ENCODE measurements at regions not wholly inside any gene's neighbourhood (a gene's known extent, or its start where the extent isn't known, plus 50 kb on each side); places are given as distances from the start of the nearest gene placed in this dataset.

DNA sequence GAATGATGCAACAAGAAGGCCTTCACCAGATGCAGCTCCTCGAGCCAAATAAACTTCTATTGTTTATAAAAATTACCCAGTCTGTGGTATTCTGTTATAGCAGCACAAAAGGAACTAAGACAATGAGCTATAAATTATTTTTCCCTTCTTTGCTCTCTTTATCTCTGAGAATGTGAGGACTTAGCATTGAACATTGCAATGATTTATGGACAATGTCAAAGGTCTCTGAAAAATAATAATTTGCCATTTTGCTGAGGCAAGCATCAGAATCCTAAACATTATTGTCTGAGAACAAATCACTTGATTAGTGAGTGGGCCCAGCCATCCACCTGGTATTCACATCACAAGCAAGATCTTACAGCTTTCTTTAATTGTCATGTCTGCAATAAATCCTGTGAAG, 95.4 kb upstream of the SSBP2 start:
- no peaks in the 10 kb centered on the region for H3K27me3 ChIP-seq (replicated peaks)
- no peak for TF ChIP-seq CTCF (IDR thresholded peaks at IDR 0.05; ENCODE audit: low read depth, low read length, missing control alignments)
- no peaks in the 10 kb centered on the region for H3K36me3 ChIP-seq (replicated peaks)
- DNase-seq: no peak
- H3K4me3 ChIP-seq (ENCODE audit: low read depth, low read length): no peak overlapping the region
- no peak overlapping the region for H3K27ac ChIP-seq
- in situ Hi-C loops (cut with HindIII; ENCODE audit: low pct_ligation_motif_present, low sequenced_read_pairs): no loop called here

DNA sequence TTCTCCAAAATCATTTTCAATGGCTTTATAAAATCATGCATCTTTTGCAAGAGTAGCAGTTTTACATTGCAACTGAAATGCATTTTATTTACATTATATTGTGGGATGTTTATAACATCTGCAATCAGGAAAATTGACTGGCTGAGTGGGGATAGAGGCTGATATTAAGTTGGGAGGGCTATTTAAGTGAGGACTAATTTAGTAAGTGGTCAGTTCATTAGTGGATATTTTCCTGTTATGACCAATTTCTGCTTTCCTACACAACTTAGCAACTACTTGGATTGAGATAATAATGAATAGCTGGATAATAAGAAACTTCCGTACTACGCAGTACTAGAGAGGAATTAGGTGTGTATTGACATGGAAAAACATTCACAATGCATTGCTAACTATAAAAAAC, 92.9 kb upstream of the SSBP2 start:
- no peak overlapping the region for H3K4me3 ChIP-seq (ENCODE audit: low read depth, low read length)
- H3K36me3 ChIP-seq (replicated peaks): no peaks in the 10 kb centered on the region
- in situ Hi-C loops (cut with HindIII; ENCODE audit: low pct_ligation_motif_present, low sequenced_read_pairs): no loop called here

GRCh38 chr5:81842795-81843398, 92.0 kb upstream of the SSBP2 start:
- in situ Hi-C loops (cut with HindIII; ENCODE audit: low pct_ligation_motif_present, low sequenced_read_pairs): no loop called here

More for the DNA sequence above, 92.9 kb upstream of the SSBP2 start:
- Histone ChIP-seq H3K27ac (no peak overlapping the region), H3K27me3 (replicated peaks) (no peaks in the 10 kb centered on the region)
- DNase-seq: no peak
- TF ChIP-seq CTCF (IDR thresholded peaks at IDR 0.05; ENCODE audit: low read depth, low read length, missing control alignments): no peak

DNA sequence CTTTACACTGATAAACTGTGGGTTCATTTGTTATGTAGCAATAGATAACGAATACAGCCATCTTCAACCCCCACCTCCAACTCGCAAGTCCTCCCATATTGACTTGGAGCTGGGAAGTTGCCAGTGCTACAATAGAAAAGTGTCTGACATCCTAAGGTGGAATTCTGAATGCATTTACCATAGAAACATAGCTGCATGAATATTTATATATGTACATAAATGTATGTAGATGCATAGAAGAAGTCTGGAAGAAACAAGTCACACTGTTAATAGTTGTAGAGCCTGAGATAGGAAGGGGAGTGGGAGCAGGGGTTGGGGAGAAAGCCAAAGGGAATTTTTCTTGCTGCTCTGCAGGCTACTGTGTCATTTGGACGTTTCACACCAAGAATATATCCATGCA, 88.1 kb upstream of the SSBP2 start:
- H3K27ac ChIP-seq: no peak overlapping the region
- H3K27me3 ChIP-seq (replicated peaks): no peaks in the 10 kb centered on the region
- no peak for DNase-seq
- in situ Hi-C loops (cut with HindIII; ENCODE audit: low pct_ligation_motif_present, low sequenced_read_pairs): no loop called here
- H3K36me3 ChIP-seq (replicated peaks): no peaks in the 10 kb centered on the region
- no peak overlapping the region for H3K4me3 ChIP-seq (ENCODE audit: low read depth, low read length)
- TF ChIP-seq CTCF (IDR thresholded peaks at IDR 0.05; ENCODE audit: low read depth, low read length, missing control alignments): no peak

More at GRCh38 chr5:81842795-81843398, 92.0 kb upstream of the SSBP2 start:
- no peak for TF ChIP-seq CTCF (IDR thresholded peaks at IDR 0.05; ENCODE audit: low read depth, low read length, missing control alignments)
- H3K4me3 ChIP-seq (ENCODE audit: low read depth, low read length): no peak overlapping the region
- H3K36me3 ChIP-seq (replicated peaks): no peaks in the 10 kb centered on the region
- H3K27ac ChIP-seq: no peak overlapping the region
- H3K27me3 ChIP-seq (replicated peaks): no peaks in the 10 kb centered on the region
- no peak for DNase-seq

DNA sequence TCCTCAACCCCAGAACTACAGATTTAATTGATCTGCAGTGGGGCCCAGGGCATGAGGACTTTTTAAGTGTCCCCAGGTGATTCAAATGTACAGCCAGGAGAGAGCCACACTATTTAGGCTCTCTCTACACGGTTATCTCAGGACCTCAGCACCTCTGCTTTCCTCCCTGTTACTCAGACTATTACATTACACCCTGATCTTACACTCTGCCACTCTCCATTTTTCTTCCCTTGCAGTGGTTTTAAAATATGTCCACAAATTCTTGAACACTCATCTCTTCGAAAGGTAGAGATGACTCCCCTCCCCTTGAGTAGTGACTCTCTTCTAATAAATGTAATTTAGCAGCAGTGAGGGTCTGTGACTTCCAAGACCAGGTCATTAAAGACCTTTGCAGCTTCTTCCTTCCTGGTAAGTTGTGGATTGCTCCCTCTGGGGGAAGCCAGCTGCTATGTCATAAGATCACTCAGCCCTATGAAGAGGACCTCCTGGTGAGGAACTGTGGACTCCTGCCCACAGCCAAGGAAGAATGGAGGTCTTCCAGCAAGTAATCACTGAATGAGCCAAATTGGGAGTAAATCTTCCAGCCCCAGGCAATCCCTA, 87.5 kb upstream of the SSBP2 start:
- no peak overlapping the region for H3K27ac ChIP-seq
- no peaks in the 10 kb centered on the region for H3K36me3 ChIP-seq (replicated peaks)
- no peak overlapping the region for H3K4me3 ChIP-seq (ENCODE audit: low read depth, low read length)
- in situ Hi-C loops (cut with HindIII; ENCODE audit: low pct_ligation_motif_present, low sequenced_read_pairs): no loop called here
- H3K27me3 ChIP-seq (replicated peaks): no peaks in the 10 kb centered on the region
- peak; percentile 82 for TF ChIP-seq CTCF (IDR thresholded peaks at IDR 0.05; ENCODE audit: low read depth, low read length, missing control alignments)
- peak; percentile 29 for DNase-seq

Data from brain microvascular endothelial cell (primary cell).